Skeletal muscle cell (primary cell): ENCODE measurements at regions not wholly inside any gene's neighbourhood (a gene's known extent, or its start where the extent isn't known, plus 50 kb on each side); places are given as distances from the start of the nearest gene placed in this dataset.

Experiments used
- DNase-seq: peaks from one replicate; pipeline ENCODE4 v3.0.0-alpha.2; 2010; ENCODE audit warnings: low read depth
- H3K4me3 ChIP-seq: 2 replicates; pipeline ENCODE4 v1.5.1; 2011; ENCODE audit warnings: low read depth, mild to moderate bottlenecking, control low read depth, low read length, moderate library complexity

GRCh38 chr3:88209356-88209755 is 59.6 kb downstream of the C3orf38 start:
- no peak overlapping the region for H3K4me3 ChIP-seq
- DNase-seq: no peak

DNA sequence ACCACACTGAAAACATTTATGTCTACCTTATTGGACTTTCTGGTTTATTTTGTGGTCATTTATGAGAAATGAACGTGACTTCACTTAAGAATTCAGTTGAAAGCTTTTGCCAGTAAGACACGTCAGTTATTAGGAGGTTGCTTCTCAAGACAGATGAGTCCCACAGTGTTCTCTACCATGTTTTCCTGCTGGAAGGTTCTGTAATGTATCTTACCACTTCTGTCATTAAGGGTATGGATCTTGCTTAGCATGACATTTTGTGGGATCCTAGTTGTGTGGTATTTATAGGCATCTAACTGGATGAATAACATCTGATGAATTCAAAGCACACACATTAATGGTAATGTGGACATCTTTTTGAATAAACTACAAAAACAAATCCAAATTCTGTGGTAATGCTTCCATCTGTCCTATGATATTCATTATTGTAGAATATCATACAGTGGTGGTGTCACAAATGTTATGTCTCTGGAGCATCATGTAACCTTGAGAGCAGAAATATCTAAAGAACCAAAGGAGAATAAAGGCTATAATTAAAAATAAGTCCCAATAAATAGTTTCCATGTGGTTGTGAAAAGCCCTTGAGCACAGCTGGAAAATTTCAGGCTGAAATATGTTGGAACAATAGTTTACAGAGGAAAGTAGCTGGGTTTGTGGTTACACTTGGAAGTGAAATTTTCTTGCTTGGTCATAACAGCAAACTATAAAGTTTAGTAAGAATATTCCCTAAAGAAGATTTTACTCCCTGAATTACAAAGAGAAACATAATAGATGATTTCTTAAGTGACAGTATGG is 61.5 kb downstream of the C3orf38 start:
- no peak overlapping the region for H3K4me3 ChIP-seq
- no peak for DNase-seq

DNA sequence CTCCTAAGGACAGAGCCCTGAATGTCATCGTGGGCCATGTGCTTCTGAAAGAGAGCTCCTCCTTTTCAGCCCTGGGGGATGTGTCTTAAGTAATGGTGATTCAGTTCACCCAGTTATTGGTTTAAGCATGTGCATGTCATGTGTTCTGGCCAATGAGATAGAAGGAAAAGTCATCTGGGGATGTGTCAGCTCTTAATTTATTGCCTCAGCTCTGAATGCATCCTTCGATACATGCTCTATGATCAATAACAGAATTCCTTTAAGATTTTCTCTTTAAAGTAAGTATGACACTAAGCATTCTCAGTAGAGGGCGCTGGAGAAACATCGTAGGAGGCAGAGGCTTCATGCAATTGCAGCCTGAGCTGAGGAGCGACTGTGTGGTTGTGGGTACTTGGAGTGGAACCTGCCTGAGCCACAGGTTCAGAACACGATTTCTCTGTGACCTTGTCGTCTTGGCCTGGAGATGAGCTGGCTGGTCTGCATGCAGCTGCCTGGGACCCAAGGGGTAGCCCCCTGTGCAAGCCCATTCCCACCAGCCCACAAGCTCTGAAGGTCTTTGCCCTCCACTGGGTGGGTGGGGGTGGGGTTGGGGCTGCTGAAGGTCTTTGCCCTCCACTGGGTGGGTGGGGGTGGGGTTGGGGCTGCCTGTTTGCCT is 69.5 kb downstream of the C3orf38 start:
- DNase-seq: no peak
- no peak overlapping the region for H3K4me3 ChIP-seq

- no peak for DNase-seq
Observed at GRCh38 chr3:88220126-88220525, 70.4 kb downstream of the C3orf38 start.

GRCh38 chr3:88221726-88222125 is 72.0 kb downstream of the C3orf38 start:
- H3K4me3 ChIP-seq: no peak overlapping the region
- DNase-seq: no peak

More at GRCh38 chr3:88220126-88220525, 70.4 kb downstream of the C3orf38 start:
- no peak overlapping the region for H3K4me3 ChIP-seq

- DNase-seq: no peak
- H3K4me3 ChIP-seq: no peak overlapping the region
Observed at GRCh38 chr3:88222343-88222742, 72.6 kb downstream of the C3orf38 start.

DNA sequence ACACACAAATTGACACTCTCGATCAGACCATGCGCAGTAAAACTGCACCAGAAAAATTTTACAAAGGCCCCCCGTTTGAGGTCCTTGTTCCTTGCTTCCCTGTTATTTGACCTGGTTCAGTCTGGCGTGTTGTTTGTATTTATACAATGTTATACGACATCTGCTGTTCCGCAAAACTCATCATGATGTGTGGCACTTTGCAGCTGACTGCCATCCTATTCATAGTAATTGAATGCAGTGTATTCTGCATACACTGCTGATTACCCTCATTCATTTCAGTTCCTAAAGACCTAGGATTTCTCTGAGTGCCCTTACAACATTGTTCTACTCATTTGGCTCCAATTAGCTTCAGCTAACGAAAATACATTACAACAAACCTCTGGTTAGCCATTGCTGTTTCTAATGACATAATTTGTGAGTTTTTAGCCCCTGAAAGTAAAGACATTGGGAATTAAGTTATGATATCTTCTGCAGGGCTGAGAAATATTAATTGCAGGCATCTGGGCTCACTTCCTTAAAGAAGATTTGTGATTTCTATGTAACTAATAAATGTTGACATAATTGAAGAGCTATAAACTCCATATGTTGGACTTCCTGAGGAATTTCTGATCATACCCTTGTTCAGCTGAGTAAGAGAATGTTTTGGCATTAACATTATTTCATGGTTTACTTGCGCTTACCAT is 75.7 kb downstream of the C3orf38 start:
- H3K4me3 ChIP-seq: no peak overlapping the region
- no peak for DNase-seq

- no peak for DNase-seq
- H3K4me3 ChIP-seq: no peak overlapping the region
Observed at GRCh38 chr3:88226910-88227309, 77.2 kb downstream of the C3orf38 start.

GRCh38 chr3:88230638-88231037 is 80.9 kb downstream of the C3orf38 start:
- H3K4me3 ChIP-seq: no peak overlapping the region
- no peak for DNase-seq

- DNase-seq: no peak
- H3K4me3 ChIP-seq: no peak overlapping the region
Observed at GRCh38 chr3:88231207-88231606, 81.4 kb downstream of the C3orf38 start.

- DNase-seq: no peak
- H3K4me3 ChIP-seq: no peak overlapping the region
Observed at GRCh38 chr3:88231632-88232031, 81.9 kb downstream of the C3orf38 start.

DNA sequence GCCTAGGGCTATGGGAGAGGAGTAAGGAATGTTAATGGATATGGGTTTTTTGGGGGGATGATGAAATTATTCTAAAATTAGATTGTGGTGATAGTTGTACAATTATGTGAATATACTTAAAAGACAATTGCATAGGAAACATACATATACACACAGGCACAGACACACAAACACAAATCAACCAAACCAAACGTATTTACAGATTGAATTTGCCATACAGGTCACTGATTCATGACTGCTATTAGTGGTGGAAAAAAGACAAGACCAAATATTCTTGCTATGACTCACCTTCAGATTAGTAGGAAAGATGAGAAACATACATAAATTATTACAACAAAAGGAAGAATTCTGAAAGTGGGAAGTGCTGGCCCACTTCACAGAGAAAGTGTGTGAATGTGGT is 85.3 kb downstream of the C3orf38 start:
- no peak overlapping the region for H3K4me3 ChIP-seq
- no peak for DNase-seq

- DNase-seq: no peak
- no peak overlapping the region for H3K4me3 ChIP-seq
Observed at GRCh38 chr3:88239870-88240269, 90.1 kb downstream of the C3orf38 start.

DNA sequence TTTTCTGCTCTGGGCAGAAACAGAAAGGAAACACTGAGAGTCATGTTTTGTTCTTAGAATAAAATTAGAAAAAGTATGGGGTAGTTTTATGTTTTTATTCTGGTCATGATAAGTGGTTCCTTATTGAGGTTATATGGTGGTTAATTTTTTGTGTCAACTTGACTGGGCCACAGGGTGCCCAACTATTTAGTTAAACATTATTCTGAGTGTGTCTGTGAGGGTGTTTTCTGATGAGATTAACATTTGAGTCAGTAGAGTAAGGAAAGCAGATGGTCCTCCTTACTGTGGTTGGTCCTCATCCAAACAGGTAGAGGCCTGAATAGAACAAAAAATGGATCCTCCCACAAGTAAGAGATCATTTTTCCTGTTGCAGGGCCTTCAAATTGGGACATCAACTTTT is 98.9 kb downstream of the C3orf38 start:
- no peak overlapping the region for H3K4me3 ChIP-seq
- no peak for DNase-seq

- no peak overlapping the region for H3K4me3 ChIP-seq
Observed at GRCh38 chr3:88259045-88259444, 109.3 kb downstream of the C3orf38 start.

DNA sequence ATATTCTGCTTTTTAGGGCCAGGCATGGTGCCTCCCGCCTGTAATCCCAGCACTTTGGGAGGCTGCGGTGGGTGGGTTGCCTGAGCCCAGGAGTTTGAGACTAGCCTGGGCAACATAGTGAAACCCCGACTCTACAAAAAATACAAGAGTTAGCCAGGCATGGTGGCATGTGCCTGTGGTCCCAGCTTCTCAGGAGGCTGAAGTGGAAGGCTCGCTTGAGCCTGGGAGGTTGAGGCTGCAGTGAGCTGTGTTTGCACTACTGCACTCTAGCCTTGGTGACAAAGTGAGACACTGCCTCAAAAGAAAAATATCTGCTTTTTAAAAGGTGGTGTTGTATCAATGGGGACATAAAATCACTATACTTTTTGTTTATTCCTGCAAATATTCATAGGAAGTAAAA is 112.8 kb downstream of the C3orf38 start:
- DNase-seq: no peak
- H3K4me3 ChIP-seq: no peak overlapping the region

More at GRCh38 chr3:88259045-88259444, 109.3 kb downstream of the C3orf38 start:
- DNase-seq: no peak

GRCh38 chr3:88263417-88264100 is 113.8 kb downstream of the C3orf38 start:
- no peak overlapping the region for H3K4me3 ChIP-seq

DNA sequence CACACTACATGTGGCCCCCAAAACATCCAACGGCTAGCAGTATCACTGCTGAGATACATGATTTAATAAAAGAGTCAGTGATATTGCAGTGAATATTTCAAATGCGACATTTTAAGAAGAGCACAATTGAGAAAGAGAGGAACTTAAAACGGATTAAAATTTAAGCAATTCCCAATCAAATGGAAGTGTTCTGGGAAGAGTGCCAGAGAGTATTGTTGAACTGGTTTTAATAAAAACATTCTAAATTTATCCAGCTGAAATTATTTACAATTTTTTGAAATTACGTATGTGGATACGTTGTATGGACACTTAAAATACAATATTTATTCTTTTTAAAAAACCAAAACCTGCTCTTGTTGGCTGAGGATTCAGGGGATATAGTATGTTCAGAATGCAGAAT is 117.7 kb downstream of the C3orf38 start:
- DNase-seq: no peak
- no peak overlapping the region for H3K4me3 ChIP-seq

More at GRCh38 chr3:88263417-88264100, 113.8 kb downstream of the C3orf38 start:
- no peak for DNase-seq

GRCh38 chr3:88267847-88268246 is 118.1 kb downstream of the C3orf38 start:
- no peak for DNase-seq

DNA sequence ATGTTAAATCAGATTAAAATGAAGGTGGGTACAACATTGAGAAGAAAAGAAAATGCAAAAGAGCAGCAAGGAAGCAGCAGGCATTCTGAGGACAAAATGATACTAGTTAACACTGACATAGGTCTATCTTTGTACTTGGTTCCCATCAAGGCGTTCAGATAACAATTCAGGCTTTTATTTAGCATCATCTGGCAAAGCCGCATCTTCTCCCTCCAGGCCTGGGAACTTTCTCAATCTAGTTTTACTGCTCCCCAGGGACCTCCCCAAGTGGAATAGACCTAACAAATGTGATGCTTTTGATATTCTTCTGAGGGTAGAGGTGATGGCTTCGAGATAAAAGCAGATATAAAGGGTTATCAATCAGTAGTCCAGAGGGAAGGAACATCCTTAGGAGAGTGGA is 130.6 kb downstream of the C3orf38 start:
- H3K4me3 ChIP-seq: no peak overlapping the region
- no peak for DNase-seq

More at GRCh38 chr3:88267847-88268246, 118.1 kb downstream of the C3orf38 start:
- H3K4me3 ChIP-seq: no peak overlapping the region
